HUES48 (cell line): ENCODE measurements at regions not wholly inside any gene's neighbourhood (a gene's known extent, or its start where the extent isn't known, plus 50 kb on each side); places are given as distances from the start of the nearest gene placed in this dataset.
"Not testable (repeated sequence)": the region's sequence is repeated elsewhere in the genome, so short reads cannot be mapped to it uniquely, and the experiment has no call there.

Source experiments
- H3K27ac ChIP-seq: one replicate; pipeline ENCODE4 v1.7.0; 2013; ENCODE audit warnings: low read depth, low read length, inconsistent platforms
- H3K27me3 ChIP-seq: 2 replicates; pipeline ENCODE4 v1.6.1; 2013; ENCODE audit warnings: mild to moderate bottlenecking, low read length; ENCODE audit not compliant: control insufficient read depth, insufficient read depth
- H3K36me3 ChIP-seq: 2 replicates; pipeline ENCODE4 v1.6.1; 2013; ENCODE audit warnings: low read length; ENCODE audit not compliant: control insufficient read depth, insufficient read depth
- H3K4me1 ChIP-seq: 2 replicates; pipeline ENCODE4 v1.6.1; 2013; ENCODE audit warnings: mild to moderate bottlenecking, low read length; ENCODE audit not compliant: control insufficient read depth, insufficient read depth
- H3K4me3 ChIP-seq: 2 replicates; pipeline ENCODE4 v1.5.1; 2013; ENCODE audit warnings: mild to moderate bottlenecking, low read depth, low read length
- H3K9ac ChIP-seq: 2 replicates; pipeline ENCODE4 v1.6.1; 2013; ENCODE audit warnings: mild to moderate bottlenecking, low read depth, low read length, moderate library complexity
- H3K9me3 ChIP-seq: 2 replicates; pipeline ENCODE4 v1.6.1; 2013; ENCODE audit warnings: low read length; ENCODE audit not compliant: control insufficient read depth, insufficient read depth

GRCh38 chr3:106946866-106947265, 430.4 kb upstream of the CCDC54 start:
- Histone ChIP-seq H3K4me3 (no peak overlapping the region), H3K9ac (no peak overlapping the region), H3K4me1 (no peaks in the 10 kb centered on the region), H3K36me3 (no peaks in the 10 kb centered on the region), H3K27me3 (no peaks in the 10 kb centered on the region), H3K9me3 (no peaks in the 10 kb centered on the region), H3K27ac (no peak overlapping the region)

- Histone ChIP-seq H3K9ac (no peak overlapping the region), H3K27ac (no peak overlapping the region), H3K4me1 (no peaks in the 10 kb centered on the region), H3K9me3 (no peaks in the 10 kb centered on the region), H3K36me3 (no peaks in the 10 kb centered on the region), H3K27me3 (no peaks in the 10 kb centered on the region), H3K4me3 (no peak overlapping the region)
Measured at GRCh38 chr3:106957029-106957428, 420.2 kb upstream of the CCDC54 start.

GRCh38 chr3:106962993-106963392, 414.2 kb upstream of the CCDC54 start:
- H3K4me1 ChIP-seq: no peaks in the 10 kb centered on the region
- H3K4me3 ChIP-seq: no peak overlapping the region
- no peaks in the 10 kb centered on the region for H3K27me3 ChIP-seq
- no peaks in the 10 kb centered on the region for H3K9me3 ChIP-seq
- no peak overlapping the region for H3K27ac ChIP-seq
- no peaks in the 10 kb centered on the region for H3K36me3 ChIP-seq
- H3K9ac ChIP-seq: no peak overlapping the region

GRCh38 chr3:106963442-106963841, 413.8 kb upstream of the CCDC54 start:
- H3K9ac ChIP-seq: no peak overlapping the region
- H3K27me3 ChIP-seq: no peaks in the 10 kb centered on the region
- no peaks in the 10 kb centered on the region for H3K9me3 ChIP-seq
- H3K27ac ChIP-seq: no peak overlapping the region
- H3K36me3 ChIP-seq: no peaks in the 10 kb centered on the region
- no peak overlapping the region for H3K4me3 ChIP-seq
- no peaks in the 10 kb centered on the region for H3K4me1 ChIP-seq

- no peaks in the 10 kb centered on the region for H3K4me1 ChIP-seq
- no peak overlapping the region for H3K27ac ChIP-seq
- no peaks in the 10 kb centered on the region for H3K36me3 ChIP-seq
- no peak overlapping the region for H3K4me3 ChIP-seq
- H3K9ac ChIP-seq: no peak overlapping the region
- no peaks in the 10 kb centered on the region for H3K9me3 ChIP-seq
- no peaks in the 10 kb centered on the region for H3K27me3 ChIP-seq
Measured at GRCh38 chr3:106965307-106965706, 411.9 kb upstream of the CCDC54 start.

- Histone ChIP-seq H3K4me3 (no peak overlapping the region), H3K27me3 (no peaks in the 10 kb centered on the region), H3K36me3 (no peaks in the 10 kb centered on the region), H3K9me3 (0 out of 2 replicates have a peak, but pooled peaks cover 1% of the 10 kb centered on the region), H3K9ac (no peak overlapping the region), H3K4me1 (no peaks in the 10 kb centered on the region), H3K27ac (no peak overlapping the region)
Measured at GRCh38 chr3:106969596-106969995, 407.6 kb upstream of the CCDC54 start.

GRCh38 chr3:106981392-106981791, 395.8 kb upstream of the CCDC54 start:
- Histone ChIP-seq H3K4me3 (no peak overlapping the region), H3K9ac (no peak overlapping the region), H3K27me3 (no peaks in the 10 kb centered on the region)

GRCh38 chr3:106985721-106986120, 391.5 kb upstream of the CCDC54 start:
- Histone ChIP-seq H3K9me3 (0 out of 2 replicates have a peak, but pooled peaks cover 6% of the 10 kb centered on the region), H3K9ac (no peak overlapping the region), H3K36me3 (no peaks in the 10 kb centered on the region), H3K27me3 (no peaks in the 10 kb centered on the region), H3K4me3 (no peak overlapping the region), H3K4me1 (no peaks in the 10 kb centered on the region), H3K27ac (no peak overlapping the region)

More at GRCh38 chr3:106981392-106981791, 395.8 kb upstream of the CCDC54 start:
- Histone ChIP-seq H3K36me3 (no peaks in the 10 kb centered on the region), H3K9me3 (no peaks in the 10 kb centered on the region), H3K4me1 (no peaks in the 10 kb centered on the region), H3K27ac (no peak overlapping the region)

- not testable (repeated sequence) for H3K9ac ChIP-seq
- peaks cover 17% of the 10 kb centered on the region; the same call in 1 of the 2 replicates for H3K9me3 ChIP-seq
Measured at GRCh38 chr3:106998841-106999682, 378.2 kb upstream of the CCDC54 start.

GRCh38 chr3:107001635-107002034, 375.6 kb upstream of the CCDC54 start:
- no peaks in the 10 kb centered on the region for H3K36me3 ChIP-seq
- peaks cover 19% of the 10 kb centered on the region for H3K9me3 ChIP-seq
- no peak overlapping the region for H3K9ac ChIP-seq
- H3K4me1 ChIP-seq: peaks cover 11% of the 10 kb centered on the region
- no peaks in the 10 kb centered on the region for H3K27me3 ChIP-seq
- no peak overlapping the region for H3K4me3 ChIP-seq
- H3K27ac ChIP-seq: no peak overlapping the region

More at GRCh38 chr3:106998841-106999682, 378.2 kb upstream of the CCDC54 start:
- not testable (repeated sequence) for H3K27me3 ChIP-seq, H3K36me3 ChIP-seq, H3K27ac ChIP-seq, H3K4me3 ChIP-seq
- H3K4me1 ChIP-seq: peaks cover 11% of the 10 kb centered on the region

GRCh38 chr3:107005352-107005751, 371.9 kb upstream of the CCDC54 start:
- H3K9me3 ChIP-seq: peaks cover 14% of the 10 kb centered on the region
- H3K27ac ChIP-seq, H3K36me3 ChIP-seq, H3K9ac ChIP-seq, H3K27me3 ChIP-seq, H3K4me3 ChIP-seq, H3K4me1 ChIP-seq: not testable (repeated sequence)
